Tibial nerve (tissue), 4 donors: ENCODE measurements at regions not wholly inside any gene's neighbourhood (a gene's known extent, or its start where the extent isn't known, plus 50 kb on each side); places are given as distances from the start of the nearest gene placed in this dataset.
A peak's percentile ranks its signal among the peaks of the same experiment; 100 is the strongest.

ENCODE experiments used
- DNase-seq, 2 donors: peaks; one replicate each; pipeline ENCODE4 v3.0.0-alpha.2; 2019; ENCODE audit warnings: low spot score in 2 of 2
- H3K27ac ChIP-seq, 4 donors: fragments of 200-600 bp; sonication (generic) in 3 of 4; one replicate each; pipeline ENCODE4 v1.5.1; 2017 to 2019; ENCODE audit warnings: mild to moderate bottlenecking in 1 of 4
- H3K27me3 ChIP-seq, 2 donors: fragments of 200-600 bp; sonication (generic) in 1 of 2; one replicate each; pipeline versions ENCODE4 v1.5.1 to v1.6.0; 2017 to 2019
- H3K36me3 ChIP-seq, 3 donors: fragments of 200-600 bp; sonication (generic); one replicate each; pipeline ENCODE4 v1.5.1; 2018 to 2019
- H3K4me1 ChIP-seq, 4 donors: fragments of 200-600 bp; sonication (generic) in 3 of 4; one replicate each; pipeline ENCODE4 v1.5.1; 2017 to 2019
- H3K4me3 ChIP-seq, 4 donors: fragments of 200-600 bp; sonication (generic) in 3 of 4; one replicate each; pipeline ENCODE4 v1.5.1; 2017 to 2019; ENCODE audit warnings: mild to moderate bottlenecking in 1 of 4, moderate library complexity in 1 of 4
- H3K9me3 ChIP-seq, 4 donors: fragments of 200-600 bp; sonication (generic) in 3 of 4; one replicate each; pipeline ENCODE4 v1.5.1; 2017 to 2019
- EP300 ChIP-seq, 2 donors: sonication (generic); formaldehyde crosslinking; IDR thresholded peaks; one replicate each; pipeline ENCODE4 v1.6.1; 2017; ENCODE audit warnings: antibody characterized with exemption in 2 of 2, mild to moderate bottlenecking in 1 of 2
- POLR2A ChIP-seq, 2 donors: fragments of 450-650 bp; IDR thresholded peaks; one replicate each; pipeline ENCODE4 v1.6.1; 2017; ENCODE audit warnings: antibody characterized with exemption in 2 of 2, mild to moderate bottlenecking in 2 of 2, moderate library complexity in 2 of 2
- WGBS, 2 donors: methylation state at CpG; one replicate each; pipeline ENCODE4 v1.1.5; 2018; 5-methylcytosine and 5-hydroxymethylcytosine counted together
- TF ChIP-seq, protein P1 (sequence below), 5 experiments: fragments of 200-600 bp in 3 of 5; fragments of 450-650 bp in 2 of 5; sonication (generic) in 3 of 5; IDR thresholded peaks; one replicate each; pipeline ENCODE4 v1.5.1; 2016 to 2019; ENCODE audit warnings: antibody characterized with exemption in 5 of 5, mild to moderate bottlenecking in 3 of 5, moderate library complexity in 2 of 5

DNA sequence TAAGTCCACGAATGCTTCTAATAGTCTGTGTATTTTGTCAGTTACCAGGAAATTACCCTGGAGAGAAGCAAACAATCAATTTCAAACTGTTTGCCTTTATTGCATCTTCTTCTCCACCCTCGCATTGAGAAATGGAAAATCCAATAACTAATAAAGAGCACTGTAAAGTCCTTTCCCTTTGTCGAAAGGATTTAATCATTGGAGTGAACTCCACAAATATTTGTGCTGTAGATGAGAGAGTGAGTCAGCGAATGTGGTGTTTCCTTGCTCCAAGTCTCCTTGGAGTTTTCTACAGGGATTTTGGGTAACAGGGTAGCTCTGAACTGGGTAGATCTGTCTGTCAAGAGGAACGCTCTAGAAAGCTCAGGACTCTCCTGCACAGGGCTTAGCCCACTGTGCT is 240.2 kb downstream of the KCNS3 start:
- Histone ChIP-seq H3K4me1 (no peaks in the 10 kb centered on the region), H3K9me3 (no peaks in the 10 kb centered on the region), H3K4me3 (no peak overlapping the region), H3K27me3 (no peaks in the 10 kb centered on the region), H3K27ac (no peak overlapping the region), H3K36me3 (no peaks in the 10 kb centered on the region)
- 80 to 89% methylated on average over 5 of the region's 5 CpGs for WGBS, 2 donors
- no peak for DNase-seq
- TF ChIP-seq POLR2A (IDR thresholded peaks at IDR 0.05) (no peak), EP300 (IDR thresholded peaks at IDR 0.05) (no peak)
- TF ChIP-seq, protein P1, sequence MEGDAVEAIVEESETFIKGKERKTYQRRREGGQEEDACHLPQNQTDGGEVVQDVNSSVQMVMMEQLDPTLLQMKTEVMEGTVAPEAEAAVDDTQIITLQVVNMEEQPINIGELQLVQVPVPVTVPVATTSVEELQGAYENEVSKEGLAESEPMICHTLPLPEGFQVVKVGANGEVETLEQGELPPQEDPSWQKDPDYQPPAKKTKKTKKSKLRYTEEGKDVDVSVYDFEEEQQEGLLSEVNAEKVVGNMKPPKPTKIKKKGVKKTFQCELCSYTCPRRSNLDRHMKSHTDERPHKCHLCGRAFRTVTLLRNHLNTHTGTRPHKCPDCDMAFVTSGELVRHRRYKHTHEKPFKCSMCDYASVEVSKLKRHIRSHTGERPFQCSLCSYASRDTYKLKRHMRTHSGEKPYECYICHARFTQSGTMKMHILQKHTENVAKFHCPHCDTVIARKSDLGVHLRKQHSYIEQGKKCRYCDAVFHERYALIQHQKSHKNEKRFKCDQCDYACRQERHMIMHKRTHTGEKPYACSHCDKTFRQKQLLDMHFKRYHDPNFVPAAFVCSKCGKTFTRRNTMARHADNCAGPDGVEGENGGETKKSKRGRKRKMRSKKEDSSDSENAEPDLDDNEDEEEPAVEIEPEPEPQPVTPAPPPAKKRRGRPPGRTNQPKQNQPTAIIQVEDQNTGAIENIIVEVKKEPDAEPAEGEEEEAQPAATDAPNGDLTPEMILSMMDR (IDR thresholded peaks at IDR 0.05), result no peak

DNA sequence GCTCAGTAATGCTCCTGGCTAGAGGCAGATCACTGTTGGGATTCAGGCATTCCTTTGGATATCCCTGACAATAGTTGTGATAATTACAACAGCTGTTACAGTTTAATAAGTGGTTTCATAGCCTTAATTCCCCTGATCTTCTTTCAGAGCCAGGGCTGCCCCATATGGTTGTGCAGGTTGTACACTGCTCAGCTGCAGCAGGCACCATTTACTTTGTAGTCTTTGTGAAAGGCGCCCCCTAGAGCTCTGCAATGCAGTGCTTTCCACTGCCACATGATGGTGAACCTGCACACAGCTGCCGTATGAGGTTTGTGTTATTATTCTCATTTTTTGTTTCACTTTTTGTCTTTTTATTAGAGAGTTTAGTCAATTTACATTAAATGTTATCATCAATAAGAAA is 239.1 kb downstream of the KCNS3 start:
- H3K4me1 ChIP-seq, result no peaks in the 10 kb centered on the region
- WGBS, 2 donors, result 44 to 47% methylated on average over 2 of the region's 2 CpGs
- H3K9me3 ChIP-seq, result no peaks in the 10 kb centered on the region
- H3K27me3 ChIP-seq, result no peaks in the 10 kb centered on the region
- H3K36me3 ChIP-seq, result no peaks in the 10 kb centered on the region
- no peak overlapping the region for H3K27ac ChIP-seq
- no peak for DNase-seq
- no peak overlapping the region for H3K4me3 ChIP-seq
- TF ChIP-seq, protein P1 (IDR thresholded peaks at IDR 0.05), result peak in 1 of 5 experiments; percentile 27
- TF ChIP-seq POLR2A (IDR thresholded peaks at IDR 0.05) (no peak), EP300 (IDR thresholded peaks at IDR 0.05) (no peak)

GRCh38 chr2:18110222-18110621 is 231.8 kb downstream of the KCNS3 start:
- H3K4me1 ChIP-seq, result peaks cover 0 to 11% (median 0%) of the 10 kb centered on the region in 4 donors
- TF ChIP-seq POLR2A (IDR thresholded peaks at IDR 0.05), result no peak
- TF ChIP-seq, protein P1 (IDR thresholded peaks at IDR 0.05), result no peak
- no peak for TF ChIP-seq EP300 (IDR thresholded peaks at IDR 0.05)
- H3K36me3 ChIP-seq, result no peaks in the 10 kb centered on the region
- no peak overlapping the region for H3K27ac ChIP-seq
- WGBS, 2 donors, result 72 to 83% methylated on average over 3 of the region's 3 CpGs
- no peak for DNase-seq
- H3K27me3 ChIP-seq, result no peaks in the 10 kb centered on the region
- no peaks in the 10 kb centered on the region for H3K9me3 ChIP-seq
- no peak overlapping the region for H3K4me3 ChIP-seq

DNA sequence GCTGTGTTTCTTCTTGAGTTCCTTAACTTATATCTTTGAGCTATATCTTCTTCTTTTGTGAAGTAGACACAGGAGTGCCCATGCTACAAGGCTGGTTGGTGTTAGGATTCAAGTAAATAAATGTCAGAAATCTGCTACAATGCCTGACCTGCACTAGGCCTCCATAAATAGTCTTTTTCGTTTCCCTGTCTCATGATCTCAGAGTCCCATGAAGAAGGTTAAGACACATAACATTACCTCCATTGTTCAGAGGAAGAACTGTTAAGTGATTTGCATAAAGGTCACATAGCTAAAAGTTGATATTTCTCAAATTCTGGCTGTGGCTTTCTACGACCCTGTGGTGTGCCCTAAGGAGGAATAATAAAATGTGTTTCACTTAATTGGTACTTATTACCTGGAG is 228.4 kb downstream of the KCNS3 start:
- 50 to 61% methylated on average over 2 of the region's 2 CpGs for WGBS, 2 donors
- no peaks in the 10 kb centered on the region for H3K36me3 ChIP-seq

DNA sequence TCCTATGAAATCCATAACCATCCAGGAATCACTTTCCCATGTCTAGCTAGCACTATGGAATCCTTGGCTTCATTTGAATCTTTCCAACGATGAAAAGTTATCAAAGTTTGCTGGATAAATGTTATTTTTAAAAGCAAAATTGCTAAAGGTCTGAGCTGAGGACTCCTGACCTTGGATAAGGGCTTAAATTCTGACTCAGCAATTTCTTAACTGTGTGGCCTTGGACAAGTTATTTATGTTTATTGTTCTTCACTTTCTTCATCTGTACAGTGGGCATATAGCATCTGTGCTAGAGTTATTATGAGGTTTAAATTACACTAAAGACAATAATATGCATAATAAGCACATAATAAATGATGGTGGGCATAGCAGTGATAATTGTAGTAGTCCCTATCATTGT is 227.5 kb downstream of the KCNS3 start:
- no peaks in the 10 kb centered on the region for H3K9me3 ChIP-seq
- H3K27ac ChIP-seq, result peak overlapping the region in 1 of 4 donors; percentile 71
- no peaks in the 10 kb centered on the region for H3K36me3 ChIP-seq
- no peaks in the 10 kb centered on the region for H3K27me3 ChIP-seq
- TF ChIP-seq EP300 (IDR thresholded peaks at IDR 0.05), result no peak
- no peak for TF ChIP-seq POLR2A (IDR thresholded peaks at IDR 0.05)
- TF ChIP-seq, protein P1 (IDR thresholded peaks at IDR 0.05), result no peak
- no peak for DNase-seq
- H3K4me1 ChIP-seq, result peaks cover 0 to 19% (median 0%) of the 10 kb centered on the region in 4 donors
- no peak overlapping the region for H3K4me3 ChIP-seq
- WGBS, 2 donors, result 41 to 51% methylated on average over 1 of the region's 1 CpG

More for the DNA sequence above, 228.4 kb downstream of the KCNS3 start:
- Histone ChIP-seq H3K9me3 (no peaks in the 10 kb centered on the region), H3K4me3 (no peak overlapping the region), H3K27ac (peak overlapping the region in 1 of 4 donors; percentile 71), H3K4me1 (peaks cover 0 to 19% (median 0%) of the 10 kb centered on the region in 4 donors), H3K27me3 (no peaks in the 10 kb centered on the region)
- TF ChIP-seq POLR2A (IDR thresholded peaks at IDR 0.05) (no peak), EP300 (IDR thresholded peaks at IDR 0.05) (no peak)
- TF ChIP-seq, protein P1 (IDR thresholded peaks at IDR 0.05), result no peak
- no peak for DNase-seq
